Fibroblast of lung (primary cell): ENCODE measurements at regions not wholly inside any gene's neighbourhood (a gene's known extent, or its start where the extent isn't known, plus 50 kb on each side); places are given as distances from the start of the nearest gene placed in this dataset.

ENCODE experiments used
- DNase-seq, 2 donors: peaks; one replicate each; pipeline versions ENCODE4 v3.0.0 to v3.0.0-alpha.2; 2010; ENCODE audit warnings: low read depth in 2 of 2
- H2AFZ ChIP-seq: 2 replicates; pipeline ENCODE4 v1.5.1; 2012; ENCODE audit warnings: low read length, control low read depth, inconsistent platforms
- H3K27ac ChIP-seq: 2 replicates; pipeline ENCODE4 v1.5.1; 2011; ENCODE audit warnings: low read length, control low read depth; ENCODE audit not compliant: insufficient read depth
- H3K27me3 ChIP-seq: 2 replicates; pipeline ENCODE4 v1.5.1; 2011; ENCODE audit warnings: mild to moderate bottlenecking, low read length; ENCODE audit not compliant: control insufficient read depth, insufficient read depth
- H3K36me3 ChIP-seq: 2 replicates; pipeline ENCODE4 v1.5.1; 2011; ENCODE audit warnings: low read length; ENCODE audit not compliant: control insufficient read depth, insufficient read depth
- H3K4me1 ChIP-seq: 2 replicates; pipeline ENCODE4 v1.5.1; 2011; ENCODE audit warnings: low read length; ENCODE audit not compliant: control insufficient read depth, insufficient read depth; ENCODE audit errors: extremely low read depth
- H3K4me2 ChIP-seq: 2 replicates; pipeline ENCODE4 v1.5.1; 2011; ENCODE audit warnings: low read length, control low read depth; ENCODE audit not compliant: insufficient read depth; ENCODE audit errors: extremely low read depth
- H3K4me3 ChIP-seq, 4 experiments: fragments of 200-600 bp in 1 of 4; sonication (generic) in 1 of 4; replicated peaks in 1 of 4; 2 replicates each; pipeline ENCODE4 v1.5.1; 2011 to 2016; ENCODE audit warnings: low read length in 4 of 4, low read depth in 3 of 4, mild to moderate bottlenecking in 3 of 4, control low read depth in 2 of 4, inconsistent platforms in 1 of 4, mixed read lengths in 1 of 4; ENCODE audit not compliant: insufficient read depth in 1 of 4; ENCODE audit errors: control extremely low read depth in 1 of 4
- H3K79me2 ChIP-seq: 2 replicates; pipeline ENCODE4 v1.5.1; 2012; ENCODE audit warnings: mild to moderate bottlenecking, low read length, inconsistent platforms; ENCODE audit not compliant: control insufficient read depth, insufficient read depth
- H3K9ac ChIP-seq: 2 replicates; pipeline ENCODE4 v1.5.1; 2011; ENCODE audit warnings: mild to moderate bottlenecking, low read length, control low read depth; ENCODE audit not compliant: insufficient read depth
- H3K9me3 ChIP-seq: 2 replicates; pipeline ENCODE4 v1.5.1; 2012; ENCODE audit warnings: low read depth, low read length; ENCODE audit not compliant: control insufficient read depth, insufficient read depth
- H4K20me1 ChIP-seq: 2 replicates; pipeline ENCODE4 v1.5.1; 2011; ENCODE audit warnings: low read length; ENCODE audit not compliant: control insufficient read depth, insufficient read depth; ENCODE audit errors: extremely low read depth
- EZH2 ChIP-seq: IDR thresholded peaks from 2 replicates; pipeline ENCODE4 v1.5.1; 2012; ENCODE audit warnings: low read length, control low read depth, mild to moderate bottlenecking; ENCODE audit errors: missing control alignments
- TF ChIP-seq, protein P1 (sequence below), 2 donors: IDR thresholded peaks in 1 of 2; conservative IDR thresholded peaks in 1 of 2; 1 replicate in 1 of 2; 2 replicates in 1 of 2; pipeline ENCODE4 v1.5.1; 2011 to 2012; ENCODE audit warnings: low read length in 2 of 2, control low read depth in 1 of 2, inconsistent platforms in 1 of 2, low read depth in 1 of 2, mild to moderate bottlenecking in 1 of 2

DNA sequence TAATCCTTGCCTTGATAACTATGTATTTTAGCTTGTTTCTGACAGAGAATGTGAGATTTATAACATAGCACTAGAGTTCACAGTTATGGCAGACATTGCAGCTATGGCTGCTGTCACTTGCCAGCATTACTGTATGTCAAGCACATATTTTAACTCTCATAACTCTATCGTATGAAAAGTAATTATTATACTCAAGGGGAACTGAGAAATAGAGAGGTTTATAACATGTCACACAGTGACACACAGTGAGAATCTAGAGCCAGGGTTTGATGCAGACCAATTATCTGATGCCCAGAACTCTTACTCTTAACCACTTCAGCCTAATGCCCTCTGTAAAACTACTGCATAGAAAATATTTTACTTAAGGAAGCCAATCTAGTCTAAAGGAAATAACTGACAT lies 1012.4 kb downstream of the GRIK2 start:
- no peak overlapping the region for H2AFZ ChIP-seq
- DNase-seq: no peak
- H3K9me3 ChIP-seq: no peaks in the 10 kb centered on the region
- H3K27me3 ChIP-seq: no peaks in the 10 kb centered on the region
- H3K79me2 ChIP-seq: no peaks in the 10 kb centered on the region
- no peaks in the 10 kb centered on the region for H3K4me1 ChIP-seq
- H3K9ac ChIP-seq: no peak overlapping the region
- no peak overlapping the region for H3K4me2 ChIP-seq
- TF ChIP-seq, protein P1, sequence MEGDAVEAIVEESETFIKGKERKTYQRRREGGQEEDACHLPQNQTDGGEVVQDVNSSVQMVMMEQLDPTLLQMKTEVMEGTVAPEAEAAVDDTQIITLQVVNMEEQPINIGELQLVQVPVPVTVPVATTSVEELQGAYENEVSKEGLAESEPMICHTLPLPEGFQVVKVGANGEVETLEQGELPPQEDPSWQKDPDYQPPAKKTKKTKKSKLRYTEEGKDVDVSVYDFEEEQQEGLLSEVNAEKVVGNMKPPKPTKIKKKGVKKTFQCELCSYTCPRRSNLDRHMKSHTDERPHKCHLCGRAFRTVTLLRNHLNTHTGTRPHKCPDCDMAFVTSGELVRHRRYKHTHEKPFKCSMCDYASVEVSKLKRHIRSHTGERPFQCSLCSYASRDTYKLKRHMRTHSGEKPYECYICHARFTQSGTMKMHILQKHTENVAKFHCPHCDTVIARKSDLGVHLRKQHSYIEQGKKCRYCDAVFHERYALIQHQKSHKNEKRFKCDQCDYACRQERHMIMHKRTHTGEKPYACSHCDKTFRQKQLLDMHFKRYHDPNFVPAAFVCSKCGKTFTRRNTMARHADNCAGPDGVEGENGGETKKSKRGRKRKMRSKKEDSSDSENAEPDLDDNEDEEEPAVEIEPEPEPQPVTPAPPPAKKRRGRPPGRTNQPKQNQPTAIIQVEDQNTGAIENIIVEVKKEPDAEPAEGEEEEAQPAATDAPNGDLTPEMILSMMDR (conservative IDR thresholded peaks at IDR 0.05 in 1 of 2, IDR thresholded peaks at IDR 0.05 in 1 of 2; ENCODE audit: low read depth in 1 of 2, low read length in 2 of 2): no peak
- TF ChIP-seq EZH2: no peak
- no peak overlapping the region for H3K27ac ChIP-seq
- no peaks in the 10 kb centered on the region for H4K20me1 ChIP-seq
- H3K4me3 ChIP-seq: no peak overlapping the region
- no peaks in the 10 kb centered on the region for H3K36me3 ChIP-seq

DNA sequence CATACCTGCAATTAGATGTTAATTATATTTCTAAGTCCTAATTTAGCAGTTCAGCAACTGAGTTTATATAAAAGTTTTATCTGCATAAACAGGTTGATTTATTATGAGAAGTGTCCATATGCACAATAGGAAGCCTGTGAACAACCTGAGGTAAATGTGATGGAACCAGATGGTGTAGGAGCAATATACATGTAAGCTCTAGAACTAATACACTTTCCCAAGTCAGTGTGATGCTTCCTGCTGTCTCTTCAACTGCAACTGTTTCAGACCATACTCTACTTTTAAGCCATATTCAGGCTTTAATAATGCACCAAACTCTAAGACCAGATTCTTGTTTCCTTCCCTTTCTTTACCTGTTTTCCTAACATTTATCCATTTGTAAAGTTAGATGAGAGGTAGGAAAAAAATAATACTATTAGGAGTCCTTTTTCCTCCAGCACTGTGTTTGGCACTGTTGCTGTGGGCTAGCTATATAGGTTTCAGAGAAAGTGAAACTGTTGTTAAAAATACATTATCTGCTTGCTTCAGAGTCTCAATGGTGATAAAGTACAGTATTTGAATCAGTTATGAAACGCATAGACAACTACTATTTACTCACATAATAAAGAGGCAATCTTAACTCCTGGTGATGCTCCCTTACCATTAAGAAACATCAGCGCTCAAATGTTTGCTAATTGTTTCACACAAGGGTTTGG lies 1009.3 kb downstream of the GRIK2 start:
- Histone ChIP-seq H3K4me3 (no peak overlapping the region), H3K4me1 (no peaks in the 10 kb centered on the region), H3K79me2 (no peaks in the 10 kb centered on the region), H3K27me3 (no peaks in the 10 kb centered on the region), H2AFZ (no peak overlapping the region), H3K9me3 (no peaks in the 10 kb centered on the region), H3K27ac (no peak overlapping the region), H3K9ac (no peak overlapping the region), H3K4me2 (no peak overlapping the region), H3K36me3 (no peaks in the 10 kb centered on the region), H4K20me1 (no peaks in the 10 kb centered on the region)
- no peak for DNase-seq
- TF ChIP-seq, protein P1 (conservative IDR thresholded peaks at IDR 0.05 in 1 of 2, IDR thresholded peaks at IDR 0.05 in 1 of 2; ENCODE audit: low read depth in 1 of 2, low read length in 2 of 2): no peak
- no peak for TF ChIP-seq EZH2

DNA sequence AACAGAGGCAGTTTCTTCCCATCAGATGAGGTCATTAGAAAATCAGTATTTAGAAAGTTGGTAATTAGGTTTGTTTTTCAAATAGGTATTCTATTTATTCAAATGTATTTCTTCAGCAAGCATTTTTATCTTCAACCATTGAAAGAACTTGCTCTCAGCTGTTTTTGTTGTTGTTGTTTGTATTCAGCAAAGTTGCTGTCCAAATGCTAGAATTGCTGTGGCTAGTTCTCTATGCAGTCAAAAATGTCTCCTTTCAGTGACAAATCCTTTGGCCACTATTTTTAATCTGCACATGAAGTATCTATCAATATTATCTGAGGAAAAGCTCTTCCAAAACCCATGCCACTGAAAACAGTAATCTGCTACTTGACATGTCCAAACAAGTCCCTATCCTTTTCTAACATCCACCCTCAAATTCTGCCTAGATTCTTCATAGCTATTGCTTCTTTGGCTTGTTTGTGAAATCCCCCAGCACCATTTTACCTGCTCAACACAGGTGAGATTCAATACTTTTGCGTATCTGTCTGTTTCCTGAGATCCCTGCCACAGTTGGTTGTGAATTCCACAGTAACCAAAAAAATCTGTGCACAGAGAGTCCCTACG lies 1005.4 kb downstream of the GRIK2 start:
- H3K36me3 ChIP-seq: no peaks in the 10 kb centered on the region
- no peak overlapping the region for H3K4me3 ChIP-seq
- H3K27ac ChIP-seq: no peak overlapping the region
- DNase-seq: no peak
- H3K27me3 ChIP-seq: no peaks in the 10 kb centered on the region
- H2AFZ ChIP-seq: no peak overlapping the region
- no peak overlapping the region for H3K4me2 ChIP-seq
- H3K9ac ChIP-seq: no peak overlapping the region
- TF ChIP-seq, protein P1 (conservative IDR thresholded peaks at IDR 0.05 in 1 of 2, IDR thresholded peaks at IDR 0.05 in 1 of 2; ENCODE audit: low read depth in 1 of 2, low read length in 2 of 2): no peak
- no peak for TF ChIP-seq EZH2
- H4K20me1 ChIP-seq: no peaks in the 10 kb centered on the region
- no peaks in the 10 kb centered on the region for H3K9me3 ChIP-seq
- no peaks in the 10 kb centered on the region for H3K4me1 ChIP-seq
- no peaks in the 10 kb centered on the region for H3K79me2 ChIP-seq
